Stimulated activated CD8-positive, alpha-beta memory T cell treated with anti-CD3 and anti-CD28 coated beads, Interleukin-4, amount 100 ng/mL, for 24 hours (primary cell): ENCODE measurements at regions not wholly inside any gene's neighbourhood (a gene's known extent, or its start where the extent isn't known, plus 50 kb on each side); places are given as distances from the start of the nearest gene placed in this dataset.

Experiments
- DNase-seq: peaks from one replicate; pipeline ENCODE4 v3.0.0-alpha.2; 2020; ENCODE audit warnings: low read depth

GRCh38 chr6:142500250-142500786 lies 198.5 kb downstream of the ADGRG6 start:
- no peak for DNase-seq

- DNase-seq: no peak
Measured at GRCh38 chr6:142501795-142502194, 200.0 kb downstream of the ADGRG6 start.

DNA sequence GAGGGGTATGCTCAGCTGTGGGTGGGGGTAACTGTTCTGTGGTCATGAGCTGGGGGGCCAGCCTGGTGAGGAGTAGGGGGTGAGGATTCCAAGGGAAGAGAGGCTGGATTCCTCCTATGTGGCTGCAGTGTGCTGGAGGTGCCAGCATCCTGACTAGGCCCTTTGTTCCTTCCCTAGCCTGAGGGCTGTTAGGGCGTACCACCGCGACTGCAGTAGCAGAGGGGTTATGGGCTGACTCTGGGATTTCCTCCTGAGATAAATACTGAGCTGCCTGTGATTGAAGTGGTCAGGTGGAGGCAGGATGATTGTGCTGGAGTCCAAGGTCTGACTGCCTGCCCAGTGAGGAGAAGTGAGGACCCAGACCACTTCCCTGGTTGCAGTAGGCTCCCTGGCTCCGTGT lies 205.3 kb downstream of the ADGRG6 start:
- DNase-seq: no peak

GRCh38 chr6:142510211-142510610 lies 208.4 kb downstream of the ADGRG6 start:
- no peak for DNase-seq

DNA sequence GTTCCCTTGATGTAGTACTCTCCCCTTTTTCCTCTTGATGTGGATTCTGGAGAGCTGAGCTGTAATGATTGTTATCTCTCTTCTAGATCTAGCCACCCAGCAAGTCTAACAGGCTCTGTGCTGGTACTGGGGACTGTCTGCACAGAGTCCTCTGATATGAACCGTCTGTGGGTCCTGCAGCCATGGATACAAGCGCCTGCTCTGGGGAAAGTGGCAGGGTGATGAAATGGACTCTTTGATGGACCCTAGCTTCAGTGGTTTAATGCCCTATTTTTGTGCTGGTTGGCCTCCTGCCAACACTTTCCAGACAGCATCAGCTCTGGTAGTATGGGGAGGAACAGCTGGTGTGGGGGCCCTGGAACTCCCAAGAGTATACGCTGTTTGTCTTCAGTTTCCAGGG lies 216.3 kb downstream of the ADGRG6 start:
- DNase-seq: no peak

GRCh38 chr6:142518761-142519160 lies 217.0 kb downstream of the ADGRG6 start:
- no peak for DNase-seq

DNA sequence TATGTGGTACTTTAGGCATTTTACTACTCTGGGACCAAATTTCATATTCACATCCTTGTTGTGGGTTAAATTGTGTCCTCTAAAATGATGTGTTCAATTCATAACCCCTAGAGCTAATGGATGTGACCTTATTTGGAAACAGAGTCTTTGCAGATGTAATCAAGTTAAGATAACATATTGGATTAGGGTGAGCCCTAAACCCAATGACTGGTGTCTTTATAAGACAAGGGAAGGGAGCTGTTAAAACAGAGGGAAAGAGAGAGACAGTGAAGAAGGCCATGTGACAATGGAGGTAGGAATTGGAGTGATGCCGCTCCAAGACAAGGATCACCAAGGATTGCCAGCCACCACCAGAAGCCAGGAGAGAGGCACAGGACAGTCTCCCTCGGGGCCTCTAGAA lies 220.0 kb downstream of the ADGRG6 start:
- DNase-seq: no peak

DNA sequence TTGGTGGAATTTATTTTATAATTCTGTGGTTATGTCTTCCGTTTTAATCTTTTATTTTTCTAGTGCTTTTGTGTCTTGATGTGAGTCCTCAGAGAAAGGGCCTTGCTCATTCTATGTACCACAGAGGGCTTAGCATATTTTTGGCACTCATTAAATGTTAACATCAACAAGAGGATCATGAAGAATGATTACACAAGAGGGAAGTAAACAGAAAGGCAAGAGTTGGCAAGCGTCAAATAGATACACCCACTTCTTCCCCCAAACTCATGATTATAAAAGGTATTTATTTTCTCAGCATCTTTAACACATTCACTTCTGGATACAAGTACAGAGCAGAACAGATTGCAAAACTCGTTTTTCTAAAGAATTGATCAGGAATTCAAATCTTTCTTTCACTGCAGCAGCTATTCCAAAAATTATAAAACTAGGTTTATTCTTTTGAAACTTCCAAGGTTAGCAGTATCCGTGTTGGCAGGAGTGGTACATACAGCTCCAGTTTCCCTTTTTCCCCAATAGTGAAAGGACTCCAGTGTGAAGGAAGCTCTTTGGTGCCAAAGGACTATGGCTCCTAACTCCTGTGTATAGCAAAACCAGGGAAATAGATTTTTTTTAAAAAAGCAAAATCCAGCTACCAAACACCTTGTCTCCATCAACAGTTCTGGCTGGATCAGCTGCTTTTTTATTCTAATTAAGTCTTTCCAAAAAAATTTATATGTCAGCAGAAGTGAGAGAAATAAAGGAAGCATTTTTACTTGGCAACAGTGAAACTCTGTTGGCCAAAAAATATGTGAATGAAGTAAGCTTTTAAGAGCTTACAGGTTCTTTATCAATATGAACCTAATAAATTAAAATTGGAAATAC lies 221.9 kb downstream of the ADGRG6 start:
- DNase-seq: no peak

GRCh38 chr6:142530566-142530965 lies 228.8 kb downstream of the ADGRG6 start:
- DNase-seq: no peak

DNA sequence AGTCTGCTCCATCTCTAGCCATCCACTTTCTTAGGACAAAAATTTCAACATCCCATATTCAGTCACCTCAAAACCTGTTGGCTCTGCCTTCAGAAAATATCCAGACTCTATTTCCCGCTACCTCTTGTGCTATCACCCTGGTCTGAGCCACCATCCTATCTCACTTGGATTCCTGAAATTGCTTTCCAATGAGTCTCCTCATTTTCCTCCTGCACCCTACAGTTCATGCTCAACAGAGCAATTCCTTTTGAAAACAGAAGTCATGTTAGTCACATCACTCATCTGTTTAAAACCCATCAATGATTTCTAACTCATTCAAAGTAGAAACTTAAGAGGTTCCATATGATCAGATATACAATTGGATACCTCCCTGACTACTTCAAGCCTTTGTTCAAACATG lies 229.9 kb downstream of the ADGRG6 start:
- no peak for DNase-seq

DNA sequence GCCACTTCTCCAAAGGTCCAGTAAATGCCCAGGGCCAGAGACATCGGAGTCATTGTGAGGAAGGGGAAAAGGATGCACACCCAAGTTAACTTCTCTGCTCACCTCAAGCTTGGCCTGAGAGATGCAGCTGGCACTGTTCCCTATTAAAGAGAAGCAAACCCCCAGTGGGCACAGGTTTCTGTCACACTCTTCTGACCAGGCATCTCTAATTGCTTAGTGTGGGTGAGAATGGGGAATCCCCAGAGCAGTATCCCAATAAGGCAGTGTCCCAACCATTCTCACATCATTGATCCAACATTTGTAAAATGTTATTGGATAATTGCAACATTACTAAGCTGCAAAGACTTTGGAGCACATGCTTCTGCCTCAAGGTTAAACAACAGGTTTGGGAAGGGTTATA lies 232.3 kb downstream of the ADGRG6 start:
- no peak for DNase-seq

DNA sequence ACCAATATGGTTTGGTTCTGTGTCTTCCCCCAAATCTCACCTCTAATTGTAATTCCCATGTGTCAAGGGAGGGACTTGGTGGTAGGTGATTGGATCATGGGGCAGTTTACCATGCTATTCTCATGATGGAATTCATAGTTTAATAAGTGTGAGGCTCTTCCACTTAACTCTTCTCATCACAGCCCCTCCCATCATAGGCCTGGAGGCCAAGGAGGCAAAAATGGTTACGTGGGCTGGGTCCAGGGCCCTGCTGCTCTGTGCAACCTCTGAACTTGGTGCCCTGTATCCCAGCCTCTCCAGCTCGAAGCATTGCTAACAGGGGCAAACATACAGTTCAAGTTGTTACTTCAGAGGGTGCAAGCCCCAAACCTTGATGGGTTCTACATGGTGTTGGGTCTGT lies 232.7 kb downstream of the ADGRG6 start:
- no peak for DNase-seq

GRCh38 chr6:142537612-142538478 lies 236.0 kb downstream of the ADGRG6 start:
- no peak for DNase-seq

DNA sequence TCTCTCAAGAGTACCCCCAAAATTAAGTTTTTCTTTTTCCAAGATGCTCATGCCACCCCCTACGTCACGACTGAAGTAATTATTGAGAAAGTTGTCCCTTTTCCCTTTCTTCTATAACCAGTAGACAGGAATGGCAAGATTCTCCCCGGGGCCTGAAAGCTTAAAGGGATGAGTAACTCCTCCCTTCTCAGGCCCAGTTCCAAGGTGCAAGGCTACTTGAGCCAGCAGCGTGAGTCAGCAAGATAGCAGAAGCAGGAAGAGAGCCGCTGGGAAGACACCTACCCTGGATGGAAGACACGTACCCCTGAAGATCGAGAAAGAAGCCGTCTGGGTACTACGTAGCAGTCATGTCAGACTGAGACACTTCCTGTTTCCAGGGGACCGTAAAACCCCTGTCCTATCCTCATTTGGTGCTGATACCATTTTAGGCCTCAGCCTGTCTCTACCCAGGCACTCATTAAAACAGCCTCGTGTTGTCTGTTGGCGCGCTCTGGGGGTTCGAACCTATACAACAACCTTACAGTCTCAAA lies 241.0 kb downstream of the ADGRG6 start:
- no peak for DNase-seq

GRCh38 chr6:142543606-142544005 lies 241.8 kb downstream of the ADGRG6 start:
- no peak for DNase-seq

- no peak for DNase-seq
Measured at GRCh38 chr6:142544199-142544838, 242.5 kb downstream of the ADGRG6 start.

DNA sequence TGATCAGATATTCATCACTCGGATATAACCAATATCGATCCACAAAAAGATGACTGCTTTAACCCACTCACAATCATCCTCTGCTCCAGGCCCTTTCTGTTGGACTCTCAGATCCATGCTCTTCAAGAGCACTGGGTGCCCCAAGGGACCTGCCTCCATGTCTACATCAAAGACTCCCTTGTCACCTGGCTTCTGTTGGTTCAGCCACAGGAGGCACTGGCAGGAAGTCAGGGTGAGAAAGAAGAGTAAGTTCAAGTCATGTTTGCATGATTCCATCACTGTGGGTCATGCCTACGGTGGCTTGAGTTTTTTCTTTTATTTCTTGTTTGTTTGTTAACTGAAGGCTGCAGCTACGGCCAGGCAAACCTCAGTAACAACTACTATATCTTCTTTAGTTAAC lies 243.3 kb downstream of the ADGRG6 start:
- DNase-seq: no peak

- DNase-seq: no peak
Measured at GRCh38 chr6:142548566-142548965, 246.8 kb downstream of the ADGRG6 start.

- no peak for DNase-seq
Measured at GRCh38 chr6:142550310-142551063, 248.7 kb downstream of the ADGRG6 start.

DNA sequence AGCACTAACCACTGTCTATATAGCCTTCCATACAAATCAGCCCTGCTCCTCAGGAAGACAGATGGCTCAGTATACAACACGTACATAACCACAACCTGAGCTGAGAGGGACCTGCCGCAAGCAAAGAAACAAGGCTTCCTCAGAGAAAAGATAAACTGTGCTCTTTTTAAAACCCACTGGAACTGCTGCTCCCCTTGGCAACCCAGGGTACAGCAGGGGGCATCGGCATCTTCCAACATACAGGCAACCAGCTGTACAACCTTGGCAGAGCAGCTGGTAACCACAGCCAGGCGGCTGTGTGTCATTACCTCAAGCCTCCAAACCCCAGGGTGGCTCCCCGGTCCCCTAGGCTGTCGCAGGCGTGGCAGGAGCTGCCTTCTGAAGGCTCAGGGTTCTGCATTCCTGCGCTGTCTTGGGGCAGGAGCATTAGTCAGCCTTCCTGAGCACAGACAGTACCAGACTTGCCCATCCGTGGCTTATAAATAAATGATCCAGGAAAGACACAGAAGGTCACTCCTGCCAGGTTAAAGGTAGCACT lies 249.5 kb downstream of the ADGRG6 start:
- DNase-seq: peak; percentile 22

GRCh38 chr6:142558786-142559185 lies 257.0 kb downstream of the ADGRG6 start:
- DNase-seq: no peak
